ENCODE measurements at regions not wholly inside any gene's neighbourhood (a gene's known extent, or its start where the extent isn't known, plus 50 kb on each side); places are given as distances from the start of the nearest gene placed in this dataset.
"Not testable (repeated sequence)": the region's sequence is repeated elsewhere in the genome, so short reads cannot be mapped to it uniquely, and the experiment has no call there.

DNA sequence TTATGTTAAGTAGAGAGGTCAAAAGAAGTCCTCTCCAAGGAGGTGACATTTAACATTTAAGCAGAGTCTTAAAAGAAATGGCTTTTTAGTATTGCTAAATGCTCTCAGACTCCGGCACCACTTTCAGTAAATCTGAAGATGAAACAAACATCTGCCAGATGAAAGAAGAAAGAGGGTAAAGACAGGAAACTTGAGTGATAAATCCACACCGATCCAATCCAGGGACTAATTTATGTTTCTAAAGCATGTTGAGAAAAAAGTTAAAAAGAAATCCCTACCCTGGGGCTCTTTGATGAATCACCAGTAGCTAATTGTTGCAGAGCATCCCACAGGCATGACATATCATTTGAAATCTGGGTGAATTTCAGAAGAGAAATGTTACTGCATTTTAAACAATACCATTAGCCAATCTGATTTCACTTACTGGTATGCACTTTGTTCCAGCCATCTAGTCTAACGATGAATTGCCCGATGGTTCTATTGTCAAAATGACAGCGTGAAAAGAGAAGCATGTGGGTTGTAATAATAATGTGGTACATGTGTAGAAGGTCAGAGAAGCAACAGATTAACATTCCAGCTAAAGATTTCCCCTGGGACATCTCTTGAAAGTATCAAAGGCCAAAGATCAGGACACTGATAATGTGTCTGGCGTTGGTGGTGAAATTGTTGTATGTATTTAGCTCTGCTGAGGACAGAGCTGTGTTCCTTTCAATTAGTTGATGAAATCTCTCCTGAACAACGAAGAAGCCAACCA, 485.7 kb downstream of the CSNK1G3 start:
- no peak for DNase-seq

DNA sequence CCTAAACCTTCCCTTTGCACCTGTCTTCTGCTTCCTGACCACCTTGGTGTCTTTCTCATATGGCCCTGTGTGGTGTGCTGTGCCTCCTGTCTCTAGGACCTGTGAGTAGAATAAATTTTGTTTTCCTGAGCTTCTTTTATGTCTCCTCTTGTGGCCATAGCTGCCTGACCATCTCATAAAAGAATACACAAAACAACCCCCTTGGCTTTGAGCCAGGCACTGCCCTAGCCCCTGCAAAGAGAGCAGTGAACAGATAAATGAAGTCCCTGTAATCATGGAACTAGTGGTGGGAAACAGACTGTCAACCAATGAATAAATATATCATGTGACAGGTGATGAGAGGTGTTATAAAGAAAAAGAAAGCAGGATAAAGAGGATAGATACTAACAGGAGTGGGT, 485.1 kb downstream of the CSNK1G3 start:
- DNase-seq, result no peak

GRCh38 chr5:123992641-123993040, 480.7 kb downstream of the CSNK1G3 start:
- DNase-seq, result no peak

DNA sequence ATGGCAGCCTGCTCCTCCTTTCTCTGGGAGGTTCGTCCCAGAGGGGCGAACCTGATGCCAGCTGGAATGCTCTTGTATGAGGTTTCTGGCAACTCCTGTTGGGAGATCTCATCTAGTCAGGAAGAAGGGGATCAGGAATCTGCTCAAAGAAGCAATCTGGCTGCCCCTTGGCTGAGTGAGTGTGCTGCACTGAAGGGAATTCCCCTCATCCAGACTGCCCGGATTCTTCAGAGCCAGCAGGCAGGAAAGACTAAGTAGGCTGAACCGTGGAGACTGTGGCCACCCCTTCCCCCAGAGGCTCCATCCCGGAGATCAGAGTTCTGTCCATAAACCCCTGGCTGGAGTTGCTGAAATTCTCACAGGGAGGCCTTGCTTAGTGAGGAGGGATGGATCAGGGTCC, 476.0 kb downstream of the CSNK1G3 start:
- DNase-seq, result no peak

- DNase-seq, result peak in 1 of 3 experiments; percentile 1
Observed at GRCh38 chr5:123976379-123977033, 464.5 kb downstream of the CSNK1G3 start.

GRCh38 chr5:123975521-123975920, 463.5 kb downstream of the CSNK1G3 start:
- not testable (repeated sequence) for DNase-seq

DNA sequence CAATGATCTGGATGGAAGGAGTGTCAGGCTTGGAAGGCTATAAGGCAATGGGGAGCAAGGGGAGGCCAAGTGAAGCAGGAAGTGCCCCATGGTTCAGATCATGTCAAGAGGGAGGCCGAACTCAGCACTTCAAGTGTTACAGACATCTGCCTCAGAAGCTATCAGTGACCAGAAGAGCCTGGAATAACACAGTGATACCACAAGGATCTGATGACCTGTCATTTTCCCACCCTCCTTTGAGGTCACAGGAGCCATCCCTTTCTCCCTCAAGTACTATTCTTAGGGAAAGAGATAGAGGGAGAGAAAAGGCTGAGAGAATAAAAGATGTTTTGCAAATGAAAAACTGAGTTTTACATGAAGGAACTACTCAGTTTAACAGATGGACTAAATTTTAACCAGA, 454.8 kb downstream of the CSNK1G3 start:
- DNase-seq, result no peak

- no peak for DNase-seq
Observed at GRCh38 chr5:123965626-123966025, 453.6 kb downstream of the CSNK1G3 start.

GRCh38 chr5:123964884-123965283, 452.9 kb downstream of the CSNK1G3 start:
- DNase-seq, result no peak

- DNase-seq, result no peak
Observed at GRCh38 chr5:123960526-123960925, 448.5 kb downstream of the CSNK1G3 start.

GRCh38 chr5:123951582-123951977, 439.6 kb downstream of the CSNK1G3 start:
- no peak for DNase-seq

GRCh38 chr5:123950701-123951581, 439.0 kb downstream of the CSNK1G3 start:
- no peak for DNase-seq

DNA sequence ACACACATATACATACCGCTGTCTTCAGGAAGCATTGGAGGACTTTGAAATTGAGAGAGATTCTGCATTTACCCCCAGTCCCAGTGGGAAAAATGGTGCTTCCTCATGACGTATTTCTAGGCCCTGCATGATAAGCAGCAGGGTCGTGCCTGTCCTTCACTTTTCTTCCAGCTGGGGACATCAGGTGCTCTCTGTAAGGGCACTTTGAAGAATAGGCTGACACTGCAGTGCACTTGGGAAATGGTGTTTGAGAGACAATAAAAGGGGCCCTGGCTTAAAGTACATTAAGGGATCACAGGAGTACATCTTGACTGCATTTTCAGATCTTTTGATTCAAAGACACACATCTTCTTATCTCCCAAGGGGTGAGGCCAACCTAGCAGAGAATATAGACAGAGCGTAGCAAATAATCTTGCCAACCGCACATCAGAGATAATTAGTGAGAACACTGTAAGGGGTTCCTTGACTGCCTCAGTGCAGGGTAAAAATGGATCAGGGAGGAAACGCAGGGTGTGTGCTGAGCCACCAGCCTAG, 437.9 kb downstream of the CSNK1G3 start:
- DNase-seq, result no peak

GRCh38 chr5:123949043-123949804, 437.2 kb downstream of the CSNK1G3 start:
- DNase-seq, result no peak

DNA sequence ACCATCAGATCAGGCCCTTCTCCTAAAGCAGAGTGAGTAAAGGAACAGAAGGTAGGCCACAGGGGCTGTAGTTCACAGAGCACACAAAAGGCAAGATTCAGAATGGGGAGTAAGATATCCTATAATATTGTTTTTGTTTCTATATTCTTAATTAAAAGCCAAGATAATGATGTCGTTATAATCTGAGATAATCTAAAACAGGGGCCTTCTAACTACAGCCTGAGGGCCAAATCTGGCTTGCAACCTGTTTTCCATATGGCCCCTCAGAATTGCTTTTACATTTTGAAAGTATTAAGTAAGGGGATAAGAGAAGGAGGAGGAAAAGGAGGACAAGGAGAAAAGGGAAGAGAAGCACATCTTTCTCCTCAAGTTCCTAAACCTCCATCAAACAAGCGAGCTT, 435.8 kb downstream of the CSNK1G3 start:
- DNase-seq, result no peak

DNA sequence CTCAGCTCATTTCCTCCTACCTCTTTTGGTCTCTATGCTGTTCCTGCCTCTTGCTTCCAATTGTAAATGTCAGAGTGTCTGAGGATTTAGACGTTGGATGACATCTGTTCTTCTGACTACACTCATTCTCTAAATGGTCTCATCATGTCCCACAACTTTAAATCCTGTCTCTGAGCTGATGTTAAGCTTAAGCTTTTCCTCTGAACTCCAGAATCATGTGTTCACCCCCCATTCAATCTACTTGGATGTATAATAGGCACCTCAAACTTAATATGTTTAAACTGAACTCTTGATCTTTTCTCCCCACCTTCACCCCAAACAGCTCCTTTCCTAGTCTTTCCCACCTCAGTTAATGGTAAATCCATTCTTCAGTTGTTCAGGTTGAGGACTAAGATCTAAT, 433.6 kb downstream of the CSNK1G3 start:
- DNase-seq, result no peak

DNA sequence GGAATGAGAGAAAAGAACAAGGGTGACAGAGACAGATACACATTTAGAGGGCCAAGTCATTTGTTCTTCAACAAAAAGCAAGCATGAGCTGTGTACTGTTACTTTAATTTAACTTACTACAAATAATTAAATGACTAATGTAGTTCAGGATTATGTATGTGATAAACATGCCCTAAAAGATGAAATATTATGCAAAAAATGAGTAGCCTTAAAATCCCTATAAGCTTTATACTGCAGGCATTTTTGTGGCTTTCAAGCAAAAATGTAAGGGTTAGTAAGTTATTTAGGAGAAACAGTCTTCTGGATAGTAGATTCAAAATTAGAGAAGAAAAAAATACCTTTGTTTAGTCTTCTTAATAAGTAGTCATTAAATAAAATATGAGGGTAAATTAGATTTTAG, 431.2 kb downstream of the CSNK1G3 start:
- no peak for DNase-seq

DNA sequence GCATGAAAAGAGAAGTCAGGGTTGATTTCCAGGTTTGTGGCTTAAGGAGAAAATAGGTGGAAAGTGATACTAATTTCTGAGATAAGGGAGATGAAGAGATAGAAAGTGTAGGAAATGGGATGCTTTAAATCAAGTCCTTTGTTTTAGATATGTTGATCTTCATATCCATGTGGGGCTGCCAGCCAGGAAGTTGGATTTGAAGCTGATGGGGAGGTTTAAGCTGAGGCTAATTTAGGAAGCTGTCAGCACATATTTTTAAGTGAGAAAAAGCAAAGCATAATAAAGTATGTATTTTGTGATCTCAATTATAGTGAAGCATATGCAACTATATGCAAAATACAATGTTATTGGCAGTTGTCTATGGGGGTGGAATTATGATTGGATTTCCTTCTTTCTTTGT, 428.4 kb downstream of the CSNK1G3 start:
- DNase-seq, result no peak

GRCh38 chr5:123937230-123937629, 425.3 kb downstream of the CSNK1G3 start:
- DNase-seq, result peak in 1 of 3 experiments; percentile 17

GRCh38 chr5:123936548-123936947, 424.6 kb downstream of the CSNK1G3 start:
- no peak for DNase-seq

- DNase-seq, result not testable (repeated sequence)
Observed at GRCh38 chr5:123933812-123934211, 421.8 kb downstream of the CSNK1G3 start.

- no peak for DNase-seq
Observed at GRCh38 chr5:123929055-123929474, 417.1 kb downstream of the CSNK1G3 start.
